Bronchial epithelial cell (primary cell): ENCODE measurements at regions not wholly inside any gene's neighbourhood (a gene's known extent, or its start where the extent isn't known, plus 50 kb on each side); places are given as distances from the start of the nearest gene placed in this dataset.

Experiments
- DNase-seq: peaks from one replicate; pipeline ENCODE4 v3.0.0-alpha.2; 2010; ENCODE audit warnings: low read depth
- FAIRE-seq: peaks from 2 replicates; lab custom pipeline; 2011; peaks lifted over from hg19 to GRCh38; lab: Jason Lieb, UNC
- H3K27me3 ChIP-seq: 2 replicates; pipeline ENCODE4 v1.5.1; 2011; ENCODE audit warnings: low read length; ENCODE audit not compliant: control insufficient read depth, insufficient read depth
- H3K36me3 ChIP-seq: 2 replicates; pipeline ENCODE4 v1.5.1; 2011; ENCODE audit warnings: low read length; ENCODE audit not compliant: control insufficient read depth, insufficient read depth
- H3K4me3 ChIP-seq: 2 replicates; pipeline ENCODE4 v1.5.1; 2011; ENCODE audit warnings: mild to moderate bottlenecking, low read depth, low read length, control low read depth
- CTCF ChIP-seq: IDR thresholded peaks from 2 replicates; pipeline ENCODE4 v1.5.1; 2011; ENCODE audit warnings: mild to moderate bottlenecking, moderate library complexity, low read length, control low read depth, inconsistent platforms; ENCODE audit not compliant: insufficient read depth, severe bottlenecking

DNA sequence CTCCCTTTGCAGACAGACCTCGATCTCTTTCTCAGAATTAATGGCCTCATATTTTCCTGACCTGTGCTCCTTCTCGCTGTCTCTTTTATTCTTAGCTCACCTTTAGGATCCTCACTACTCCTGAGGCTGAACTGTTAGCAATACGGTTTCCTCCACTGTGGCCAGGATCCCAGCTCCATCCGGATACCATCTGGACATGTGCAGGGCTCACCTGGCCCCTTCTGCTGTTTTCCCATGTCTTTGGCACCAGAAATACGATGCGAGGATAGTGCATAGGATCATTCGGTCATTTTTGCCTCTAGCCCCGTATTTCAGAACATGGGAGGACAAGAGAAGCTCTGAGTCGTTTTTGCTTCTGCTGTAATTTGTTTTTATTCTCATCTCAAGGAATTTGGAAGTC is 108.5 kb upstream of the KIF26B start:
- no peak for DNase-seq
- Histone ChIP-seq H3K36me3 (no peaks in the 10 kb centered on the region), H3K27me3 (no peaks in the 10 kb centered on the region), H3K4me3 (no peak overlapping the region)
- no peak for TF ChIP-seq CTCF
- FAIRE-seq = no peak

DNA sequence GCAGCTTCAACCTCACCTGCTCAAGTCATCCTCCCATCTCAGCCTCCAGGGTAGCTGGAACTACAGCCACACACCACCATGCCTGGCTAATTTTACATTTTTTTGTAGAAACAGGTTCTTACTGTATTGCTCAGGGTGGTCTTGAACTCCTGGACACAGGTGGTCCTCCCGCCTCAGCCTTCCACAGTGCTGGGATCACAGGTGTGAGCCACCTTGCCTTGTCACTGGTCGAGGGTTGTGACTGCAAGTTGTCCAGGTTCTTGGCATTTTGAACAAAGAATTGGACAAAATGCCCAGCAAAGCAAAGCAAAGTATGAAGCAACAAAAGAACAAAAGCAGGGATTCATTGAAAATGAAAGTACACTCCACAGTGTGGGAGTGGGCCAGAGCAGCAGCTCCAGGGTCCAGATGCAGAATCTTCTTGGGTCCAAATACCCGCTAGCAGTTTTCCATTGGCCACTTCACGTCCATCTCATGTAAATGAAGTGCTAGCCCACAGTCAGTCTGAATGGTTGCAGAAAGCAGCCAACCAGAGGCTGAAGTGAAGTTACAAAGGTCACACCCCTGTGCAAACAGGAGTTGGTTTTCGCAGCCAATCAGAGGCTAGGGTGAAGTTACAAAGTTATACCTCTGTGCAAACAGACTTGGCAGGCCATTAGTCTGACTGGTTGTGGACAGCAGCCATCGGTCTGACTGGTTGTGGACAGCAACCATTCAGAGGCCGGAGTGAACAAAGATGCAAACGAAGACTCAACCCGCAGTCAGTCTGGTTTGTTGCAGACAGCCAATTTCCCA is 109.5 kb upstream of the KIF26B start:
- no peak for TF ChIP-seq CTCF
- no peaks in the 10 kb centered on the region for H3K36me3 ChIP-seq
- no peaks in the 10 kb centered on the region for H3K27me3 ChIP-seq
- DNase-seq (no peak), FAIRE-seq (no peak)
- no peak overlapping the region for H3K4me3 ChIP-seq

DNA sequence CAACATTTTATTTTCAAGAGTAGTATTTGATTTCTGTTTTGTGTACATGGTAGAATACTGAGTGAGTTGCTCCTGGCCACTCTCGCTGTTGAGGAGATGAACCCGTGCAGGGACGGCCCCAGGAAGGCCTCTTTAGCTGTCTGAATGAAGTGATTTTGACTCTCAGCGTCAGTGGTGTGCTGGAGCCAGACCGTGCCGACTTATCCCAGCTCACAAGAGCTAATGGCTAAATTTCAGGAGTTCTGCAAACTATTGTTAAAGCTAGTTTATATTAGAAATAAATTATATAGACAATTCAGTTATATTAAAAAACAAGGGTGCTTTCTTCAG is 111.2 kb upstream of the KIF26B start:
- no peaks in the 10 kb centered on the region for H3K36me3 ChIP-seq
- no peak overlapping the region for H3K4me3 ChIP-seq
- H3K27me3 ChIP-seq = no peaks in the 10 kb centered on the region
- TF ChIP-seq CTCF = no peak
- FAIRE-seq (no peak), DNase-seq (no peak)

- Histone ChIP-seq H3K4me3 (no peak overlapping the region), H3K27me3 (no peaks in the 10 kb centered on the region), H3K36me3 (no peaks in the 10 kb centered on the region)
- TF ChIP-seq CTCF = no peak
- FAIRE-seq = no peak
- no peak for DNase-seq
These were observed 113.6 kb upstream of the KIF26B start for GRCh38 chr1:245041058-245041698.

GRCh38 chr1:245039196-245039595 is 115.6 kb upstream of the KIF26B start:
- no peaks in the 10 kb centered on the region for H3K36me3 ChIP-seq
- no peak for FAIRE-seq
- TF ChIP-seq CTCF = no peak
- DNase-seq = no peak
- no peak overlapping the region for H3K4me3 ChIP-seq
- no peaks in the 10 kb centered on the region for H3K27me3 ChIP-seq
